Kidney (tissue), 13 donors: ENCODE measurements at regions not wholly inside any gene's neighbourhood (a gene's known extent, or its start where the extent isn't known, plus 50 kb on each side); places are given as distances from the start of the nearest gene placed in this dataset.
A peak's percentile ranks its signal among the peaks of the same experiment; 100 is the strongest.

ENCODE experiments used
- DNase-seq, 5 donors: peaks; one replicate each; pipeline ENCODE4 v3.0.0-alpha.2; 2013 to 2020
- FAIRE-seq: peaks from 2 replicates; lab custom pipeline; 2012; peaks lifted over from hg19 to GRCh38; lab: Jason Lieb, UNC
- H3K27ac ChIP-seq, 2 donors: one replicate each; pipeline ENCODE4 v1.7.0; 2013; ENCODE audit warnings: low read depth in 2 of 2, low read length in 2 of 2, inconsistent platforms in 1 of 2
- H3K27me3 ChIP-seq: one replicate; pipeline ENCODE4 v1.7.1; 2013; ENCODE audit warnings: low read length, inconsistent platforms; ENCODE audit not compliant: control insufficient read depth, insufficient read depth
- H3K36me3 ChIP-seq, 3 donors: one replicate each; pipeline versions ENCODE4 v1.7.0 to v1.7.1; 2013; ENCODE audit warnings: low read length in 3 of 3, control low read depth in 1 of 3, inconsistent platforms in 1 of 3; ENCODE audit not compliant: insufficient read depth in 3 of 3, control insufficient read depth in 2 of 3
- H3K4me1 ChIP-seq, 3 donors: one replicate each; pipeline versions ENCODE4 v1.7.0 to v1.7.1; 2013; ENCODE audit warnings: low read length in 3 of 3, inconsistent platforms in 1 of 3, low read depth in 1 of 3; ENCODE audit not compliant: control insufficient read depth in 2 of 3, insufficient read depth in 2 of 3
- H3K4me3 ChIP-seq, 3 donors: one replicate each; pipeline versions ENCODE4 v1.7.0 to v1.8.1; 2013; ENCODE audit warnings: low read length in 3 of 3, control low read depth in 1 of 3, inconsistent platforms in 1 of 3
- H3K9ac ChIP-seq, 3 donors: one replicate each; pipeline versions ENCODE4 v1.7.0 to v1.7.1; 2013; ENCODE audit warnings: low read length in 3 of 3, control low read depth in 1 of 3, inconsistent platforms in 1 of 3
- H3K9me3 ChIP-seq, 3 donors: one replicate each; pipeline versions ENCODE4 v1.7.0 to v1.7.1; 2013; ENCODE audit warnings: low read length in 3 of 3, control low read depth in 1 of 3, inconsistent platforms in 1 of 3; ENCODE audit not compliant: control insufficient read depth in 2 of 3, insufficient read depth in 1 of 3
- intact Hi-C: fragments of 100-400 bp; cut with DNase I; formaldehyde crosslinking; loops from one replicate; pipeline ENCODE4 v1.11.1; 2022
- TF ChIP-seq, protein P1 (sequence below): IDR thresholded peaks from 3 replicates; pipeline ENCODE4 v1.5.1; 2012; ENCODE audit warnings: mild to moderate bottlenecking, moderate library complexity, borderline replicate concordance; ENCODE audit not compliant: insufficient read depth; ENCODE audit errors: extremely low read depth
- donor health status: control.
- donor health status: control.
- donor health status: control.
- donor health status: control.
- donor health status: control.
- donor health status: DM: yes; HTN: yes; CAD: no.
- donor health status: Normal renal cell carcinoma (clear cell type).

DNA sequence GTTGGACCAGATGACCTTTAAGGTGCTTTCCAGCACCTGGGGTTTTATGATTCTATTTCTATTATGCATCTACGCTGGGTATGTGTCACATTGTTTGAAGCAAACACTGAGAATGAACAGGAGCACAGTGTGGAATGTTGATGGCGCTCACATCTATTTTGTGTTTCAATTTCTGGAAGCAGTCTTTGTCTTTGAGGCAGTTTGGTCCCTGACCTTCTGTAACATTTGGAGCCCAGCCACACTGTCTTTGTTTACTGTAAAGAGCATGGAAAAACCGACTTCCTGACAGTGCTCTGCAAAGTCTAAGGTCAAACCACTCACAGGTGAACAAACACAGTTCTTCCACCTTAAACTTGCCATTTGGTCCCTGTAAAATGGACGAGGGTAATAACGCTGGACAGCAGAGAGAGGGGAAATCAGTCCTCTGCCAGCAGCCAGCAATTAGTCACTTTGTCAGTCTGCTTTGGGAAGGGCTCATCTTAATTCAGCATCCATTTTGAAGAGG lies 155.5 kb downstream of the PRL start:
- DNase-seq (peak in 3 of 5 donors; percentile 45 to 83 (median 71)), FAIRE-seq (no peak)
- Histone ChIP-seq H3K27me3 (no peaks in the 10 kb centered on the region), H3K27ac (no peak overlapping the region), H3K9ac (no peak overlapping the region), H3K36me3 (no peaks in the 10 kb centered on the region), H3K9me3 (no peaks in the 10 kb centered on the region), H3K4me3 (no peak overlapping the region), H3K4me1 (peaks cover 3 to 10% (median 9%) of the 10 kb centered on the region in 3 donors)
- TF ChIP-seq, protein P1, sequence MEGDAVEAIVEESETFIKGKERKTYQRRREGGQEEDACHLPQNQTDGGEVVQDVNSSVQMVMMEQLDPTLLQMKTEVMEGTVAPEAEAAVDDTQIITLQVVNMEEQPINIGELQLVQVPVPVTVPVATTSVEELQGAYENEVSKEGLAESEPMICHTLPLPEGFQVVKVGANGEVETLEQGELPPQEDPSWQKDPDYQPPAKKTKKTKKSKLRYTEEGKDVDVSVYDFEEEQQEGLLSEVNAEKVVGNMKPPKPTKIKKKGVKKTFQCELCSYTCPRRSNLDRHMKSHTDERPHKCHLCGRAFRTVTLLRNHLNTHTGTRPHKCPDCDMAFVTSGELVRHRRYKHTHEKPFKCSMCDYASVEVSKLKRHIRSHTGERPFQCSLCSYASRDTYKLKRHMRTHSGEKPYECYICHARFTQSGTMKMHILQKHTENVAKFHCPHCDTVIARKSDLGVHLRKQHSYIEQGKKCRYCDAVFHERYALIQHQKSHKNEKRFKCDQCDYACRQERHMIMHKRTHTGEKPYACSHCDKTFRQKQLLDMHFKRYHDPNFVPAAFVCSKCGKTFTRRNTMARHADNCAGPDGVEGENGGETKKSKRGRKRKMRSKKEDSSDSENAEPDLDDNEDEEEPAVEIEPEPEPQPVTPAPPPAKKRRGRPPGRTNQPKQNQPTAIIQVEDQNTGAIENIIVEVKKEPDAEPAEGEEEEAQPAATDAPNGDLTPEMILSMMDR = no peak
- intact Hi-C loops = no loop called here

DNA sequence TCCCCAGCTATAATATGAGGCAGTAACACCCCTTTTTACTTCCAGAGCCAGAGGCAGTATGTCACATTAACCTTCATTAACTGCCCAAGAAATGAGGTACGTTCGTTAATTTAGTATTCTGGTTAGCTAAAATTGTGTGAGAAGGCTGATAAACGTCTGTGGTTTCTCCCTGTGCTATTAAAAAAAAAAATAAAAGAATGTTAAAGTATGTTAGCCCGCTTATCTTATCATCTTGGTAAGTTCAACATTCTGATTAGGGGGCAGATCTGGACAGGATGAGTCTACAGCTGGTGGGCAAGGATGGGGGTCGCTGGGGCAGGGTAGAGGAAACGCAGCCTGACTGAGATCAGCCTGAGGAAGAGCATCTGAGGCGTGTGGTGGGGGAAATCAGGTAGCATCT lies 154.0 kb downstream of the PRL start:
- Histone ChIP-seq H3K9ac (no peak overlapping the region), H3K36me3 (no peaks in the 10 kb centered on the region), H3K4me3 (no peak overlapping the region), H3K27me3 (no peaks in the 10 kb centered on the region), H3K4me1 (peaks cover 5 to 16% (median 10%) of the 10 kb centered on the region in 3 donors), H3K27ac (no peak overlapping the region), H3K9me3 (no peaks in the 10 kb centered on the region)
- intact Hi-C loops = no loop called here
- DNase-seq = no peak
- TF ChIP-seq, protein P1 = no peak
- no peak for FAIRE-seq

DNA sequence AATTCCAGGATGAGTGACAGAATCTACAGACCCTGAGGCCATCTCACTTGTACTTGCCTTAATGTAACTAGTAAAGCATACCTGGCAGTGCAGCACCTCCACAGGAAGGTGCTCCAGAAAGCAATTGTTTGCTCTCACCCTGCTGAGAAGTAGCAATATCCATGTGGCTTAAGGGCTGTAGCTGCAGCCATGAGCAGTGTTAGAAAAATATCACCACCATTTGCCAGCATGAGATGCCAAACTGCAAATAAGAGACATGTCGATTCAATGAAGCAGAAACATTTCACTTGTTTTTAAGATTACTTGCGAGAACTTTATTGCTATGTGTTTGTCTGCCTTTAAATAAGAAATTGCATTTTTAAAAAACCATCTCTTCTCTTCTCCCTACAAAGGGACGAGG lies 151.5 kb downstream of the PRL start:
- Histone ChIP-seq H3K9ac (no peak overlapping the region), H3K4me3 (no peak overlapping the region), H3K4me1 (peaks cover 19 to 26% (median 26%) of the 10 kb centered on the region in 3 donors), H3K9me3 (no peaks in the 10 kb centered on the region), H3K27me3 (no peaks in the 10 kb centered on the region), H3K36me3 (no peaks in the 10 kb centered on the region), H3K27ac (no peak overlapping the region)
- no peak for FAIRE-seq
- TF ChIP-seq, protein P1 = no peak
- intact Hi-C loops = no loop called here
- DNase-seq = no peak
